NCI-H2227 (cell line): ENCODE measurements at regions not wholly inside any gene's neighbourhood (a gene's known extent, or its start where the extent isn't known, plus 50 kb on each side); places are given as distances from the start of the nearest gene placed in this dataset.

Experiments used
- DNase-seq: peaks from one replicate; lab custom pipeline; 2025; ENCODE audit not compliant: unreplicated experiment; lab: John Stamatoyannopoulos, UW

DNA sequence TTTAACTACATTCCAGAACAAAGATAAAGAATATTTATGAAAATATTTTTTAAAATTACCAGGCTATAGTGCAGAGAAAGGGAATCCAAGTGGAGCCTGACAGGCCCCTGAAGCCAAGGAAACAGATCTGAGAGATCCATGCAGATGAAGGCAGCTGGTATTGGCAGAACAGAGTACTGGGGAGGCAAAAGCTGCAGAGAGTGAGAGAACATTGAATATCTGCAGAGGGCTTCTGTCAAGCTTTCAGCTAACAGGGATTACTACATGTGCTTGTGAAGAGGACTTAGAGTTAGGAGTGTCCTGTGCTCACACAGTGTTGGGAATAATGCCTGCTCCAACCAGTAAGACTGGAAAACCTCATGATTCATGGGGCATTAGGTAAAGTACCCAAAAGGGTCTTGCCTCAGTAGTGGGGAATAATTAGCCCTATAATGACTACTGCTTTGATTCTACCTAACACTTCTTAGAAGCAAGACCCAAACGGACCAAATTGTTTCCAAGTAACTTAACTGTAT, 657.2 kb downstream of the DHX35 start:
- DNase-seq, result no peak

GRCh38 chr20:39611901-39612300, 649.8 kb downstream of the DHX35 start:
- DNase-seq, result no peak

DNA sequence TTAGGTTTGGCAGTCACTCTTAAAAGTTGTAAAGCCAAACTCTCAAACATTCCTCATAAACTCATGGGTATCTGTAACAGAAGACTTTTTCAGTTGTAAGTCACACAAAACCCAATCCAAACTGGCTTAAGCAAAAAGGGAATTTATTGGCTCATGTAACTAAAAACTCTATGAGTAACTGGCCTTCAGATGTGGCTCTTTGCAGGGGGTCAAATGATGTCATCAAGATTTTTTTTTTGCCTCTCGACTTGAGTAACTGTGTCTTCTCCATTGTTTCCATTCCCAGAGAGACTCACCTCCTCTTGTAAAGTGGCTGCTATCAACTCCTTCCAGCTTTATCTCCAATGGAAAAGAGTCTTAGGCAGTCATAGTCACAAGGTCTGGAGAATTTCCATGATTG, 645.0 kb downstream of the DHX35 start:
- peak; percentile 14 for DNase-seq

GRCh38 chr20:39605908-39606307, 643.8 kb downstream of the DHX35 start:
- no peak for DNase-seq

DNA sequence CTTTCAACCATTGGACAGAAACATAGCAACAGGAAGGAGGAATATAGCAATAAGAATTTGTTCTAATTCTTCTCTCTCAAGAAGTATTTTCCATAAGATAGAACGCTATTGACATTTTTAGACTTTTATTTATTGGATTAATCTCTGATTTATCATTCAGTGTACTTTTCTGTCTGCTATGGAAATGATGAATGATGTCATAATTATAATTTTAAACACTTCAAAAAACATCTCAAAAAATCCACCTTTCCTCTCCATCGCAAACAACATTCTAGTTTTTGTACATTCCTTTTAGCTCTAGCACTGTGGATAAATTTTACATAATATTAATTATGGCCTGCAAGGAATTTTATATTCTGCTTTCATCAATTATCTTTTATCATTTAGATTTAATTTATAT, 643.2 kb downstream of the DHX35 start:
- DNase-seq, result no peak

DNA sequence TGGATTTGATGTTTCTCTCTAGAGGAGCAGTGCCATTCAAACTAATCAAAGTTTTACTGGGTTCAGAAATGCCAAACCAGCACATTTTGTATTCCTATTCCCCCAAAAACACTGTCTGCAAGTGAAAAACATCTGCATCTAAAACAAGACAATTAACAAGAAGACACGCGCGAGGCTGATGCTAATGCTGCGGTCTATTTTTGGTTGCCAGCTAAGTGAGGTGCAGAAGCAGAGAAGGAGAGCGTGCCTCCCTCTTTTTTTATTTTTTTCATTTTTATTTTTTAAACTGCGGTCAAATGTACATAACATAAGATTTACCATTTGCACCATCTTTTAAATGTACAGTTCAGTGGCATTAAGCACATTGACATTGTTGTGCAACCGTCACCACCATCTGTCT, 641.1 kb downstream of the DHX35 start:
- no peak for DNase-seq

- no peak for DNase-seq
Observed at GRCh38 chr20:39602649-39603048, 640.5 kb downstream of the DHX35 start.

DNA sequence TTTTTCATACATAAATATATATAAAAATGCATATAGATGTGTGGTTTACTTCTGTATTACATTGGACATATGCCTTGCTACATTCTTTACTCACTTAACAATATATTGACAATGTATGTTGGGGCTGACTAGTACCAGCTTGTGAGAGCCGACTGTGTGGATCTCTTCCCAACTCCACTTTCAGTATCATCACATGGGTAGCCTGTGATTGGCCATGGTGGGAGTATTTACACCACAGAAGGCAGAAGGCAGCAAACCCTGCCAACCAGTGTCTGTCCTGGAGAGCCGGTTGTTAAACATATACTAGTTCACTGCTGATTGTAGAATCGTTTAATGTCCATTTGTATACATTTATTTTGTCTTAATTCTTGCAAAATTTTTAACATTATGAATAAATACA, 638.7 kb downstream of the DHX35 start:
- DNase-seq, result no peak

DNA sequence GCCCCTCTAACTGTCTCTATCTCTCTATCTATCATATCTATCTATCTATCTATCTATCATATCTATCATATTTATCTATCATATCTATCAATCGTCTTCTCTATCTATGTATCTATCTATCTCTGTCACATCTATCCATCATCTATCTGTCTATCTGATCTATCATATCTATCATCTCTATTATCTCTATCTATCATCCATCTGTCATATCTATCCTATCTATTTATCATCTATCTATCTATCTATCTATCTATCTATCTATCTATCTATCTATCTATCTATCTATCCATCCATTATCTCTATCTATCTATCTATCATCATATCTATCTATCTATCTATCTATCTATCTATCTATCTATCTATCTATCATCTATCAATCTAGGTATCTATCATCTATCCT, 638.0 kb downstream of the DHX35 start:
- DNase-seq, result no peak

- no peak for DNase-seq
Observed at GRCh38 chr20:39596554-39596953, 634.4 kb downstream of the DHX35 start.

DNA sequence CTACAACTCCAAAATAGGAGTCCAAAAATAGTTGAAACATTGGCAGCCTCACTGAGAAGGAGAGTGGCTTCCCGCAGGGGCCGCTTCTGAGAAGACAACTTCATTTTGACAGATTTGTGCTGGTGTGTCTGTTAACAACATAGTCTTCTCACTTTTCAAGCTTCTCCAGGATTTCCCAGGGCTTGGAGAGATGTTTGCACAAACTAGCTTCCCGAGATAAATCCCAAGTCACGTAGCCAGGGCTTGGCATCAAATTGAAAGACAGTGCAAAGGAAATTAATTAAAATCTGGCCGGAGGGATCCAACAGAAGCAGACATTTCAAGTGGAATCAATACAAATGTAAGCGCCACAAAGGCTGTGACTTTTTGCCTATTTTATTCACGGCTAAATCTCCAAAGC, 630.2 kb downstream of the DHX35 start:
- no peak for DNase-seq

- no peak for DNase-seq
Observed at GRCh38 chr20:39588148-39588757, 626.1 kb downstream of the DHX35 start.

DNA sequence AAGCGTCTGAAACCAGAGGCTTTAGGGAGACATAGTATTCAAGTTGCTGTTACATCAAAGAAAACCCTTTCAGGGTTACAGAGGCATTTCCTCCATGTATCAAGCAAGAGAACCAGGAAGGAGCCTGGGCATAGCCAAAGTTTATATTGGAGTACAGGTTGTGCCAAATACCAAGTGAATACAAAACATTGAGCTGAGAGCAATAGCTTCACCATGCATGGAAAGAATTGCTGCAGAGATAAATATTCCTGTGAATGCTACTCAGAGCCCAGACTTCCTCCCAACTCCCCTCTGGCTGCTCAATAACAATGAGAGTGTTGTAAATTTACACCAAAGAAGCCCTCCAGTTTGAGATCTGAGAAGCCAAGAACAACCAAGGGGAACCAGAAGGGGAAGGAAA, 618.9 kb downstream of the DHX35 start:
- DNase-seq, result no peak

GRCh38 chr20:39576771-39577170, 614.6 kb downstream of the DHX35 start:
- DNase-seq, result no peak

- no peak for DNase-seq
Observed at GRCh38 chr20:39574061-39574460, 611.9 kb downstream of the DHX35 start.

DNA sequence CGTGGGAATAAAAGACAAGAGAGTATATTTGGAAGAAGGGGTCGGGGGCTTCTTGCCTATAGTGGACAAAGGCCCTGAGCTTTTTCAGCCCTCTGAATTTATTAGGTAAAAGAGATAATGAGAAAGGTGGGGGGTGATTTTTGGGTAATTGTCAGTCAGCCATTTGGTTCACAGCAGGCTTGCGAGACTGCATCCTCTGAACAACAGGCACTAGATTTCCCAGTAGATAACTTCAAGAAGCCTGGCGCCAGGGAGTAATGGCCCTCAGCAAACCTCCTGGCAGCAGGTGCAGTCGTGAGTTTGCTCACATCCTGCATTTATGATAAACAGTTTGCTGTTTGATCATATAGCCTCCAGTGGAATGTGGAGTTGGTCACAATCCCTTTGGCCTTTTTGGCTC, 609.0 kb downstream of the DHX35 start:
- no peak for DNase-seq

- no peak for DNase-seq
Observed at GRCh38 chr20:39568109-39568508, 606.0 kb downstream of the DHX35 start.

- DNase-seq, result no peak
Observed at GRCh38 chr20:39563349-39563748, 601.2 kb downstream of the DHX35 start.

GRCh38 chr20:39554341-39554740, 592.2 kb downstream of the DHX35 start:
- DNase-seq, result no peak

GRCh38 chr20:39553120-39553519, 591.0 kb downstream of the DHX35 start:
- no peak for DNase-seq

DNA sequence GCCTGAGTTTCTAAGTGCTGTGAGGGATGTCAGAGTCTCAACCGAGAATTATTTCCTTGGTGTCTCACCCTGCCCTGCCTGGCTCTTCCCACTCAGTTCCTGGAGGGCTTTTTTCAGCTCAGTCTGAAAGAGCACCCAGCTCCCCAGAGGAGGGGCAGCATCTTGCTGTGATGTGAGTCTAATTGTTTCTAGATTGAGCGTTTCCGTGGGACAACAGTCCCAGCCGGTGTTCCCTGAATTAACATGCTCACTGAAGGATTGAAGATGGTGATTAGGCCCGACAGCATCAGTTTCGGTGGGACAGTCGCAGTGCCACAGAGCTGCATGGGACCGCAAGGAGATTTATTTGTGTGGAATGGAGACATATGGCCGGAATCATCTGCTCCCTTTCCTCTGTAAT, 587.6 kb downstream of the DHX35 start:
- no peak for DNase-seq

GRCh38 chr20:39547546-39548408, 585.6 kb downstream of the DHX35 start:
- no peak for DNase-seq
